GM21786 (cell line): ENCODE measurements at regions not wholly inside any gene's neighbourhood (a gene's known extent, or its start where the extent isn't known, plus 50 kb on each side); places are given as distances from the start of the nearest gene placed in this dataset.
A peak's percentile ranks its signal among the peaks of the same experiment; 100 is the strongest.

Experiments used
- ATAC-seq: cut with Tn5 transposase; IDR thresholded peaks from one replicate; pipeline ENCODE4 v1.9.1; 2021; ENCODE audit not compliant: unreplicated experiment

- ATAC-seq: no peak
Observed at GRCh38 chr2:6234702-6235101, 542.5 kb downstream of the SOX11 start.

GRCh38 chr2:6236317-6236716 lies 544.1 kb downstream of the SOX11 start:
- no peak for ATAC-seq

- no peak for ATAC-seq
Observed at GRCh38 chr2:6237039-6237660, 545.0 kb downstream of the SOX11 start.

- no peak for ATAC-seq
Observed at GRCh38 chr2:6249557-6249956, 557.4 kb downstream of the SOX11 start.

GRCh38 chr2:6254441-6254840 lies 562.3 kb downstream of the SOX11 start:
- ATAC-seq: no peak

GRCh38 chr2:6264198-6264597 lies 572.0 kb downstream of the SOX11 start:
- ATAC-seq: no peak

- ATAC-seq: no peak
Observed at GRCh38 chr2:6281524-6281923, 584.2 kb downstream of the CMPK2 start.

GRCh38 chr2:6283259-6283658 lies 582.4 kb downstream of the CMPK2 start:
- ATAC-seq: no peak

- ATAC-seq: no peak
Observed at GRCh38 chr2:6287406-6287805, 578.3 kb downstream of the CMPK2 start.

- ATAC-seq: no peak
Observed at GRCh38 chr2:6288791-6289190, 576.9 kb downstream of the CMPK2 start.

GRCh38 chr2:6290217-6291015 lies 575.3 kb downstream of the CMPK2 start:
- no peak for ATAC-seq

- ATAC-seq: no peak
Observed at GRCh38 chr2:6294791-6295190, 570.9 kb downstream of the CMPK2 start.

GRCh38 chr2:6297238-6297637 lies 568.5 kb downstream of the CMPK2 start:
- ATAC-seq: peak; percentile 76

- ATAC-seq: no peak
Observed at GRCh38 chr2:6301426-6301825, 564.3 kb downstream of the CMPK2 start.

GRCh38 chr2:6308986-6309385 lies 556.7 kb downstream of the CMPK2 start:
- ATAC-seq: no peak

GRCh38 chr2:6309415-6310255 lies 556.1 kb downstream of the CMPK2 start:
- ATAC-seq: peak; percentile 91

- ATAC-seq: peak; percentile 21
Observed at GRCh38 chr2:6310256-6311215, 555.2 kb downstream of the CMPK2 start.

GRCh38 chr2:6312367-6312766 lies 553.3 kb downstream of the CMPK2 start:
- no peak for ATAC-seq

- no peak for ATAC-seq
Observed at GRCh38 chr2:6314218-6314960, 551.3 kb downstream of the CMPK2 start.

GRCh38 chr2:6325616-6326015 lies 540.1 kb downstream of the CMPK2 start:
- ATAC-seq: no peak
